Bronchial epithelial cell (primary cell): ENCODE measurements at regions not wholly inside any gene's neighbourhood (a gene's known extent, or its start where the extent isn't known, plus 50 kb on each side); places are given as distances from the start of the nearest gene placed in this dataset.

Experiments used
- DNase-seq: peaks from one replicate; pipeline ENCODE4 v3.0.0-alpha.2; 2010; ENCODE audit warnings: low read depth
- FAIRE-seq: peaks from 2 replicates; lab custom pipeline; 2011; peaks lifted over from hg19 to GRCh38; lab: Jason Lieb, UNC
- H3K27me3 ChIP-seq: 2 replicates; pipeline ENCODE4 v1.5.1; 2011; ENCODE audit warnings: low read length; ENCODE audit not compliant: control insufficient read depth, insufficient read depth
- H3K36me3 ChIP-seq: 2 replicates; pipeline ENCODE4 v1.5.1; 2011; ENCODE audit warnings: low read length; ENCODE audit not compliant: control insufficient read depth, insufficient read depth
- H3K4me3 ChIP-seq: 2 replicates; pipeline ENCODE4 v1.5.1; 2011; ENCODE audit warnings: mild to moderate bottlenecking, low read depth, low read length, control low read depth
- TF ChIP-seq, protein P1 (sequence below): IDR thresholded peaks from 2 replicates; pipeline ENCODE4 v1.5.1; 2011; ENCODE audit warnings: mild to moderate bottlenecking, moderate library complexity, low read length, control low read depth, inconsistent platforms; ENCODE audit not compliant: insufficient read depth, severe bottlenecking

DNA sequence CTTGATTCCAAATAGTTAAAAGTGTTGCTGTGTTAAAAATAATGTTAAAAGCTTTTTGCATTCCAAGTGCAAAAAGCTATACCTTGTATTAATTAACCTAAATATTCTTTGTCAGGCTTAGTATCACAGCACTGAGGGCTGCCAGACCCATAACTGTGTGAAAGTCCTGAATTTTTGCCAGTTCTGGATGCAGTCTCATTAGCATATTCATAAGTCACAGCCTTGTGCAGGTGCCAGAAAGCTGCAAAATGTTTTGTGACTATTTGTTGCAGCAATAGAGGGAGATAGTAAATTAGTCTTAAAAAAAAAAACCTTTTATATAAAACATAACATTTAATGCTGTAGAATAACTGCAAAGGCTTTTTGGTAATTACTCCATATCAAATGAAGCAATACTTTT is 56.6 kb downstream of the SLITRK1 start:
- Histone ChIP-seq H3K27me3 (no peaks in the 10 kb centered on the region), H3K4me3 (no peak overlapping the region), H3K36me3 (no peaks in the 10 kb centered on the region)
- no peak for FAIRE-seq
- TF ChIP-seq, protein P1, sequence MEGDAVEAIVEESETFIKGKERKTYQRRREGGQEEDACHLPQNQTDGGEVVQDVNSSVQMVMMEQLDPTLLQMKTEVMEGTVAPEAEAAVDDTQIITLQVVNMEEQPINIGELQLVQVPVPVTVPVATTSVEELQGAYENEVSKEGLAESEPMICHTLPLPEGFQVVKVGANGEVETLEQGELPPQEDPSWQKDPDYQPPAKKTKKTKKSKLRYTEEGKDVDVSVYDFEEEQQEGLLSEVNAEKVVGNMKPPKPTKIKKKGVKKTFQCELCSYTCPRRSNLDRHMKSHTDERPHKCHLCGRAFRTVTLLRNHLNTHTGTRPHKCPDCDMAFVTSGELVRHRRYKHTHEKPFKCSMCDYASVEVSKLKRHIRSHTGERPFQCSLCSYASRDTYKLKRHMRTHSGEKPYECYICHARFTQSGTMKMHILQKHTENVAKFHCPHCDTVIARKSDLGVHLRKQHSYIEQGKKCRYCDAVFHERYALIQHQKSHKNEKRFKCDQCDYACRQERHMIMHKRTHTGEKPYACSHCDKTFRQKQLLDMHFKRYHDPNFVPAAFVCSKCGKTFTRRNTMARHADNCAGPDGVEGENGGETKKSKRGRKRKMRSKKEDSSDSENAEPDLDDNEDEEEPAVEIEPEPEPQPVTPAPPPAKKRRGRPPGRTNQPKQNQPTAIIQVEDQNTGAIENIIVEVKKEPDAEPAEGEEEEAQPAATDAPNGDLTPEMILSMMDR, result no peak
- DNase-seq, result no peak

DNA sequence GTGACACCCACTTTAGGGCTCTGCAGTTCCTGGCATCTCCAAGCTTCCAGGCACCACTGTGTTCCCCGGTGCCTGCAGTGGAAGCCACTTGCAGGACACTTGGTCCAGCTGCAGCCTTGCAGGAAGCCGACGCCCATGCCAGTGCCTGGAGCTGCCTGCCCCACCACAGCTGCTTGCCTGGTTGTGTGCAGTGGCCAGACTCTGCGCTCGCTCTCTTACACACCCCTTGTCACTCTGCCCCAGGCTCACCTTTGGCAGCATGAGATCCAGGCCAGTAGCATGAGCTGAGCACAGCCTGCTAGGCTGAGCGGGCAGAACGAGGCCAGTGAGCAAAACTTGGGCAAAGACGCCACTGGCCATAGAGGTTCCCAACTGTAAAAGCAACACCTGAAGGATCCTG is 57.7 kb downstream of the SLITRK1 start:
- FAIRE-seq (no peak), DNase-seq (no peak)
- H3K4me3 ChIP-seq, result no peak overlapping the region
- H3K27me3 ChIP-seq, result no peaks in the 10 kb centered on the region
- TF ChIP-seq, protein P1, result no peak
- no peaks in the 10 kb centered on the region for H3K36me3 ChIP-seq

DNA sequence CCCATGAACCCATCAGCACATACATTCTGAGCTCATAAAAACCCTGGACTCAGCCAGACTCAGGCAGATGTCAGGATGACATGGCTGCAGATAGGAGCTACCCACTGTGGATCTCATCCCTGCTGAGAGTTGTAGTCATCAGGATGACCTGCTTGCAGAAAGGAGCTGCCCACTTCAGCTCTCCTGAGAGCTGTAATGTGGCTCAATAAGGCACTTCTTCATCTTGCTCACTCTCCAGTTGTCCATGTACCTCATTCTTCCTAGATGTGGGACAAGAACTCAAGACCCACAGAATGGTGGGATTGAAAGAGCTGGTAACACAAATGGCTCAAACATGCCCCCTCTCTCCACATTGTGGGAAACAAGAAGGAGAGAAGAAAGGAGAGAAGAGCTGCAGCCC is 58.2 kb downstream of the SLITRK1 start:
- TF ChIP-seq, protein P1, result no peak
- no peak for FAIRE-seq
- H3K27me3 ChIP-seq, result no peaks in the 10 kb centered on the region
- no peaks in the 10 kb centered on the region for H3K36me3 ChIP-seq
- H3K4me3 ChIP-seq, result no peak overlapping the region
- DNase-seq, result no peak

DNA sequence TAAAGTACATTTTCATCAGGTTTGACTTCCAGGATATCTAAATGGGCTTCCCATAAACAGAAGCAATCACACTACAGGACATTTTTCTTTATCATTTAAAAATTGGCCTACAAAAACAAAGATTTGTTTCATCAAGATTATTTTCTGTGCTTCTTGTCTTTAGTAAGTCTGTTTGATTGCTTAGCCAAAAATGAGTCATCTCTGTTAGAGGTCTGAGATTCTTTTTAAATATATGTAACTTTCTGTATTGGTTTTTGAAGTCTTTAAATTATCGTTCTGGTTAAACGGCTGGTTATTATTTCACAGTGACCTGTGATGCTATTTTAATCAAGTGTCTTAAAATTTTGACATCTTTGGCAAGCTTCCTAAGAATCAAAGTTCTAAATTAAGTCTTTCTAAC is 62.7 kb downstream of the SLITRK1 start:
- no peak for FAIRE-seq

DNA sequence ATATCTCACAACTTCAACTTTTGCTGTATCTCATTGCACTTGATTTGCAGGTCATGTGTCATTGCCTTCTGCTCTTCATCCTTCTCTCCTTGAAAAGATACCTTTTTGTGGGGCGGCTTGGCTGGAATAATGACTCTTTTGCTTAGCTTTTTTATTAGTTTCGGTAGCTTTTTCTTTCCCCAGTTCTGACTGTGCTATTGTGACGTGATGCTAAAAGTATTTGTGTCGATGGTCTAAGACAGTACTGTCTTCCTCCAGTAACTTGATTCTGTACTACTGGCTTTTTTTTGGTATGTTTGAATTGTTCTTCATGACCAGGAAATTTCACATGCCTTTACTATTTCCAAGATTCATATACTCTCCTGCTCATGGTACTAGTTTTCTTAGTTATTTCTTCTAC is 63.1 kb downstream of the SLITRK1 start:
- TF ChIP-seq, protein P1, result no peak
- no peak for DNase-seq
- Histone ChIP-seq H3K27me3 (no peaks in the 10 kb centered on the region), H3K4me3 (no peak overlapping the region), H3K36me3 (no peaks in the 10 kb centered on the region)
- no peak for FAIRE-seq

More for the DNA sequence above, 62.7 kb downstream of the SLITRK1 start:
- TF ChIP-seq, protein P1, result no peak
- Histone ChIP-seq H3K36me3 (no peaks in the 10 kb centered on the region), H3K27me3 (no peaks in the 10 kb centered on the region), H3K4me3 (no peak overlapping the region)
- peak; percentile 4 for DNase-seq

DNA sequence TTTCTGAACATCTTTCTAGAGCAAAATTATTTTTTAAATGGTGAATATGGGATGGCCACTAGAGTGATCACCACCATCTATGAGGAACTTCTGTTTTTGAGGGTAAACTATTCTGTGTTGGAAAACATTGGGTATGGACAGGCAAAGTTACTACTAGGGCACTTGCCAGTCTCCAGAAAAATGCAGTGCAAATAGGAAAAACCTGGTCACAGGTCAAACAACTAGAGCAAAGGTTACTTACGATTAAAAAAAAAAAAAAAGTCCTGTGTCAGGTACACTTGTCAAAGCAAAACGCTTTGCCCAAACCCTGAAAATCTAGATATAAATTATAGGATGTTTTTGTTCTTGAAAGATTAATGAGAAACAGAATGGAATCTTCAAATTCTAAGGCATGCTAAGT is 66.2 kb downstream of the SLITRK1 start:
- H3K27me3 ChIP-seq, result no peaks in the 10 kb centered on the region
- no peak for DNase-seq
- no peak overlapping the region for H3K4me3 ChIP-seq
- FAIRE-seq, result no peak
- H3K36me3 ChIP-seq, result no peaks in the 10 kb centered on the region
- TF ChIP-seq, protein P1, result no peak
